HL-60 (cell line): ENCODE measurements at regions not wholly inside any gene's neighbourhood (a gene's known extent, or its start where the extent isn't known, plus 50 kb on each side); places are given as distances from the start of the nearest gene placed in this dataset.

Experiments
- GABPA ChIP-seq: IDR thresholded peaks from 2 replicates; pipeline ENCODE4 v1.6.1; 2012; ENCODE audit warnings: low read depth
- POLR2AphosphoS5 ChIP-seq: IDR thresholded peaks from 2 replicates; pipeline ENCODE4 v1.6.1; 2012; ENCODE audit warnings: low read depth
- SPI1 ChIP-seq: IDR thresholded peaks from 2 replicates; pipeline ENCODE4 v1.6.1; 2012; ENCODE audit warnings: low read depth, mild to moderate bottlenecking, borderline replicate concordance
- TF ChIP-seq, protein P1 (sequence below): IDR thresholded peaks from one replicate; pipeline ENCODE4 v1.5.1; 2011; ENCODE audit warnings: low read length, control low read depth, inconsistent platforms; ENCODE audit not compliant: insufficient read depth
- TF ChIP-seq, protein P2 (sequence below): IDR thresholded peaks from 2 replicates; pipeline ENCODE4 v1.6.1; 2012; ENCODE audit warnings: low read depth; ENCODE audit not compliant: insufficient replicate concordance

DNA sequence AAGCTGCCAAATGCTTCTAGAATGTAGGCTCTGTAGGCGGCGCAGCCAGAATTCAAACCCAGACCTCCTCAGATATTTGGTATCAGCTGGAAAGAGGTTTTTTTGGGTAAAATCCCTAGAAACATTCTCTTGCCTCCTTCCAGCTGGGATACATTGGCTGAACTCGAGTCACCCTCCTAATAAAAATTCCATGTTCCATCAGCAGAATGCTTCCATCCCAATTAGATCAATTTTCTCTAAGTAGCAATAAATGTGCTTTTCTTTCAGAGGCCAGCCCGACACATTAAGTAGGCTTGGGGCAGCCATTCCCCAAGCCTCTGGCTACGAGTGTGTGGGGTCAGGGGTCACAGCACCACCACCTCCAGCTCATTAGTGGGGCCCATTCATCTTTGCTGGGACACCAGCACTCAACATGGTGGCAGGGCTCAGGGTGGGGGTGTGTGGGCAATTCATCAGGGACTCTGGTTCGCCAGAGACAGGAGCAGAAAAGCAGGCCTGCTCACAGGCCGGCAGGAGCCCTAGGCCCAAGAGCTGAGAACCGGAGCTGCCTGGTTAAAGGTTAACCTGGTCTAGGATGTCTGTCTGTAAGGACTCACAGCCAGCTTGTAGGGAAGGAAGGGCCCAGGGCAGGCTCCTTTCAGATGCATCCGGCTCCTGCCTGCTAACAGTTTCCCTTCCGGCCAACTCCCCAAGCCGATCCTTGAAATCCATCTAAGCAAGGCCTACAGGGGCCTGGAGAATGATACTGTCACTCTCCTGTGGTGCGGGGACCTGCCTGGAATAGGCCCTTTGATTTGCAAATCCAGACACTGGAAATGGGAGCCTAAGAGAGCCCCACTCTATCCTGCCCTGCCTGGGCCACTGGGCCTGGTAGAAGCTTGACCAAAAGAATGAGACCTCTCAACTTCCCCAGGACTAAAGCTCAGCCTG lies 159.1 kb upstream of the TOP1 start:
- TF ChIP-seq, protein P1, sequence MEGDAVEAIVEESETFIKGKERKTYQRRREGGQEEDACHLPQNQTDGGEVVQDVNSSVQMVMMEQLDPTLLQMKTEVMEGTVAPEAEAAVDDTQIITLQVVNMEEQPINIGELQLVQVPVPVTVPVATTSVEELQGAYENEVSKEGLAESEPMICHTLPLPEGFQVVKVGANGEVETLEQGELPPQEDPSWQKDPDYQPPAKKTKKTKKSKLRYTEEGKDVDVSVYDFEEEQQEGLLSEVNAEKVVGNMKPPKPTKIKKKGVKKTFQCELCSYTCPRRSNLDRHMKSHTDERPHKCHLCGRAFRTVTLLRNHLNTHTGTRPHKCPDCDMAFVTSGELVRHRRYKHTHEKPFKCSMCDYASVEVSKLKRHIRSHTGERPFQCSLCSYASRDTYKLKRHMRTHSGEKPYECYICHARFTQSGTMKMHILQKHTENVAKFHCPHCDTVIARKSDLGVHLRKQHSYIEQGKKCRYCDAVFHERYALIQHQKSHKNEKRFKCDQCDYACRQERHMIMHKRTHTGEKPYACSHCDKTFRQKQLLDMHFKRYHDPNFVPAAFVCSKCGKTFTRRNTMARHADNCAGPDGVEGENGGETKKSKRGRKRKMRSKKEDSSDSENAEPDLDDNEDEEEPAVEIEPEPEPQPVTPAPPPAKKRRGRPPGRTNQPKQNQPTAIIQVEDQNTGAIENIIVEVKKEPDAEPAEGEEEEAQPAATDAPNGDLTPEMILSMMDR: no peak
- no peak for TF ChIP-seq POLR2AphosphoS5
- no peak for TF ChIP-seq SPI1
- TF ChIP-seq, protein P2, sequence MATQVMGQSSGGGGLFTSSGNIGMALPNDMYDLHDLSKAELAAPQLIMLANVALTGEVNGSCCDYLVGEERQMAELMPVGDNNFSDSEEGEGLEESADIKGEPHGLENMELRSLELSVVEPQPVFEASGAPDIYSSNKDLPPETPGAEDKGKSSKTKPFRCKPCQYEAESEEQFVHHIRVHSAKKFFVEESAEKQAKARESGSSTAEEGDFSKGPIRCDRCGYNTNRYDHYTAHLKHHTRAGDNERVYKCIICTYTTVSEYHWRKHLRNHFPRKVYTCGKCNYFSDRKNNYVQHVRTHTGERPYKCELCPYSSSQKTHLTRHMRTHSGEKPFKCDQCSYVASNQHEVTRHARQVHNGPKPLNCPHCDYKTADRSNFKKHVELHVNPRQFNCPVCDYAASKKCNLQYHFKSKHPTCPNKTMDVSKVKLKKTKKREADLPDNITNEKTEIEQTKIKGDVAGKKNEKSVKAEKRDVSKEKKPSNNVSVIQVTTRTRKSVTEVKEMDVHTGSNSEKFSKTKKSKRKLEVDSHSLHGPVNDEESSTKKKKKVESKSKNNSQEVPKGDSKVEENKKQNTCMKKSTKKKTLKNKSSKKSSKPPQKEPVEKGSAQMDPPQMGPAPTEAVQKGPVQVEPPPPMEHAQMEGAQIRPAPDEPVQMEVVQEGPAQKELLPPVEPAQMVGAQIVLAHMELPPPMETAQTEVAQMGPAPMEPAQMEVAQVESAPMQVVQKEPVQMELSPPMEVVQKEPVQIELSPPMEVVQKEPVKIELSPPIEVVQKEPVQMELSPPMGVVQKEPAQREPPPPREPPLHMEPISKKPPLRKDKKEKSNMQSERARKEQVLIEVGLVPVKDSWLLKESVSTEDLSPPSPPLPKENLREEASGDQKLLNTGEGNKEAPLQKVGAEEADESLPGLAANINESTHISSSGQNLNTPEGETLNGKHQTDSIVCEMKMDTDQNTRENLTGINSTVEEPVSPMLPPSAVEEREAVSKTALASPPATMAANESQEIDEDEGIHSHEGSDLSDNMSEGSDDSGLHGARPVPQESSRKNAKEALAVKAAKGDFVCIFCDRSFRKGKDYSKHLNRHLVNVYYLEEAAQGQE: no peak
- TF ChIP-seq GABPA: no peak
